Hematopoietic multipotent progenitor cell treated with erythropoietin and hydrocortisone succinate and interleukin-3 and kit ligand, for 17 days (in vitro differentiated cells): ENCODE measurements at regions not wholly inside any gene's neighbourhood (a gene's known extent, or its start where the extent isn't known, plus 50 kb on each side); places are given as distances from the start of the nearest gene placed in this dataset.

Experiments used
- DNase-seq: peaks from one replicate; pipeline ENCODE4 v3.0.0-alpha.2; 2015; ENCODE audit warnings: low spot score

DNA sequence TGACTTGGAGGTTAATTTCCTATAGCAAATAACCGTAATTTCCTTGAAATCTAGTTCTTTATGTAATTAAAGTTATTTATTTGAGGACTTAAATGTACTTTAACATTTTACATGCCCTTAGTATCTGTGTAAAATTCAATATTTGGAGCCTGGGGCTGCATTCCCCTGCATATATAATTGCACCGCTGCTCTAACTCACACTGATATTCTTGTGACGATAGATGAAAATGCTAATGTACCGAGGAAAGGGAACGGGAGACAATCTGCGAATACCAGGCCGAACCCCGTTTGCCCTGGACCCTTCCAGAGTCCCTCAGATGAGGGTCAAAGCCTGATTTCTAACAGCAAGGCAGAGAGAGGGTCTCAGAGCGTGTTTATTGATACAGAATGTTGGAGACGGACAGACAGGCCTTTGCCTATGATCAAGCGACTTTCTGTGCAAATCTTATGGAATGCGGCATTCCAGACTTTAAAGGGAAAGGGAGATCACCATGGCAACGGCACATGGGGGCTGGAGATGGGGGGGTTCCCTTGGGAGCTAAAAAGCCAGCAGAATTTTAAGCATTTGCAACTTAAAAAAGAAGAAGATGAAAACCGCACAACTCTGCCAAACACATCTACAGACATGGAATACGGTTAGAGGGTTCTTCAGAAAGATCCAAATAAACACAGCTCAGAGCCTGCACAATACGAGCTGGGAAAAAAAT, 57.6 kb upstream of the TWIST2 start:
- no peak for DNase-seq

GRCh38 chr2:238790833-238791230, 57.1 kb upstream of the TWIST2 start:
- DNase-seq: no peak

DNA sequence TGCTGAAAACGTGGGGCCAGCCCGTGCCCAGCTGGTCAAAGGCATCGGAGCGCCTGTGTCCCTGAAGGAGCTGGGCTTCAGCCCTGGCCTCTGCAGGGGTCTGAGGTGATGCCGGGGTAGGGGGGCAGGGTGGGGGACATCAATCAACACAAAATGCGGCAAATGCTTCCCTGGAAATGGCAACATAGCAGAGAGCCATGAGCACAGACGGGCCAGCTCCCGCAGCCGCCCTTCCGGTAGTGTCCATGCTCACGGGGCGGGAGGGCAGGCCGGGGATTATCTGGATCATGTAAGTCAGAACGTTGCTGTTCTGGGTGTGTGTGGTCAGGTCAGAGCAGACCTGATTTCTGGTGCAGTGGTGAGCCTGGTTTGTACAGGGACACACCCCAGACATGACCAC, 56.5 kb upstream of the TWIST2 start:
- DNase-seq: no peak

DNA sequence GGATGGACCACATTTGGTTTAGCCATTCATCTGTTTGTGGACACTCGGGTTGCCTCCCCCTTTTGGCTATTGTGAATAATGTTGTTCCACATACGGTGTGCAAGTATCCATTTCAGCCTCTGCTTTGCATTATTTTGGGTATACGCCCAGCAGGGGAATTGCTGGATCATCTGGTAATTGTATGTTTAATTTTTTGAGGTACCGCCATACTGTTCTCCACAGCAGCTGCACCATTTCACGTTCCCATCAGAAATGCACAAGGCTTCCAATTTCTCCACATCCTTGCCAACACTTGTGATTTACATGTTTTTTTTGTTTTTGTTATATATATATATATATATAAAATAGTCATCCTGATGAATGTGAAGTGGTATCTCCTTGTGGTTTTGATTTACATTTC, 54.6 kb upstream of the TWIST2 start:
- no peak for DNase-seq

- DNase-seq: no peak
Observed at GRCh38 chr2:238793801-238794449, 54.0 kb upstream of the TWIST2 start.

DNA sequence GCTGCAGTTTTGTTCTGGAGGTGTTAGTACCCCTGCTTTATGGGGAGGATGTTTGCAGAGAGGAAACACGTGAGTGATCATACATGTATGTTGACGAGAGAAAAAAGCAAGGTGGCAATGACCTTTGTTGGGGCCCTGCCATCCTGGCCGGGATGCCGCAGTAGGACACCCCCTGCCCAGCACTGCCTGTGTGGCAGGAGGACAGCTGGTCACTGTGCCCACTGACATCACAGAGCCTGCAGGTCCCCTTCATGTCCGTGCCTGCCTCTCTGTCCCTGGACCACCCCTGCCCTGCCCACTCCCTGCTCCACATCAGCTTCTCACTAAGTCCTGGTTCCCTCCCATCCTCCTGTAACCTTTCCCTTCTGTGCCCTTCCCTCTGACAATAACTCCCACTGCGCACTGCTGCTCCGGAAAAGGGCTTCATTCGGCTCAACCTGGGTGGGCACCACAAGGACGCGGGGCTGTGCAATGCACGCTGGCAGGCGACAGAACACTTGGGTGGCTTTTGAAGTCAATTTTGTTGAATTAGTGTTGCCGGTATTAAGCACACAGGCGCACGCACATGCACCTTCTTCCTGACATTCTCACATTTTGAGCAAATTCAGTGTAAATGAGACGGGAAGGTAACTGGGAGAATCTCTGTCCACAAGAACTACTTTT, 51.5 kb upstream of the TWIST2 start:
- no peak for DNase-seq

GRCh38 chr2:238797537-238797936, 50.3 kb upstream of the TWIST2 start:
- no peak for DNase-seq
